NCI-H2227 treated with DMSO at 0.1 percent for 48 hours (cell line): ENCODE measurements at regions not wholly inside any gene's neighbourhood (a gene's known extent, or its start where the extent isn't known, plus 50 kb on each side); places are given as distances from the start of the nearest gene placed in this dataset.
"Not testable (repeated sequence)": the region's sequence is repeated elsewhere in the genome, so short reads cannot be mapped to it uniquely, and the experiment has no call there.

Experiments
- DNase-seq: peaks from one replicate; lab custom pipeline; 2025; lab: John Stamatoyannopoulos, UW

GRCh38 chr4:103867311-103867710 is 147.5 kb upstream of the TACR3 start:
- DNase-seq = no peak

- no peak for DNase-seq
These were observed 133.8 kb upstream of the TACR3 start for GRCh38 chr4:103853627-103854026.

DNA sequence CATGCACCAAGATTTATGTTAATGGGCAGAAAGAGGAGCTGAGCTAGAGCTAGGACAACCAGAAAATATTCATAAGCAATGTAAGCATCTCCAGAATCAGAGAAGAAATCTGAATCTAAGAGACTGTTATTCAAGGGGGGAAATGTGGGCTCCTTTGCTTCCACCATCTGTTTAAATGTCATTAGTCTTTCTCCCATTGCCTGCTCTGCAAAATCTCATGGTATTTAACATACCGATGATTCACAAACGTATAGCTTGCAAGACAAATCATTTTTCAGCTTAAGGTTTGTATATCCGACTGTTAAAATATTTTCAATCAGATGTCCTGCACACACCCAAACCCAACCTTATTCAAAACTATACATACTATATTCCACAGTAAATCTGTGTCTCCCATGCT is 133.4 kb upstream of the TACR3 start:
- no peak for DNase-seq

- no peak for DNase-seq
These were observed 125.3 kb upstream of the TACR3 start for GRCh38 chr4:103845075-103845474.

GRCh38 chr4:103842637-103843239 is 123.0 kb upstream of the TACR3 start:
- no peak for DNase-seq

GRCh38 chr4:103842076-103842475 is 122.3 kb upstream of the TACR3 start:
- DNase-seq = no peak

- DNase-seq = not testable (repeated sequence)
These were observed 90.5 kb upstream of the TACR3 start for GRCh38 chr4:103810308-103810707.

GRCh38 chr4:103802766-103803165 is 83.0 kb upstream of the TACR3 start:
- DNase-seq = no peak

DNA sequence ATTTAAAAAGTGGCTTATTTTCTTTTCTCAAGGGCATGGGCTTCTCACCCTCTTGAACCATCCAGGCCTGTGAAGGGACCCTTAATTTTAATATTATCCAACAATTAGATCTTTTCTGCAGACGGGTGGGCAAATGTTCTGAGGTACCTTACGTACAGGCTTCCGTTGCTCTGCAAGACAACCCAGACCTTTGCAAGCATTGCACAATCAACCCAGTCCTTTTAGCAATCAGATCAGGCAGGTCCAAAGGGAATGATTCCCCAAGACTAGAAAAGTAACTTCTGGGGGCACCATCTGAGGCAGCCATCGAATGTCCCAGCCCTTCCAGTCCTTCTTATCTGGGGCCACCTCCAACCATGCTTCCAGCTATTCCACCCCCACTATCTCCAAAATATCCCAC is 67.3 kb upstream of the TACR3 start:
- DNase-seq = no peak

- no peak for DNase-seq
These were observed 66.8 kb upstream of the TACR3 start for GRCh38 chr4:103786593-103786992.

DNA sequence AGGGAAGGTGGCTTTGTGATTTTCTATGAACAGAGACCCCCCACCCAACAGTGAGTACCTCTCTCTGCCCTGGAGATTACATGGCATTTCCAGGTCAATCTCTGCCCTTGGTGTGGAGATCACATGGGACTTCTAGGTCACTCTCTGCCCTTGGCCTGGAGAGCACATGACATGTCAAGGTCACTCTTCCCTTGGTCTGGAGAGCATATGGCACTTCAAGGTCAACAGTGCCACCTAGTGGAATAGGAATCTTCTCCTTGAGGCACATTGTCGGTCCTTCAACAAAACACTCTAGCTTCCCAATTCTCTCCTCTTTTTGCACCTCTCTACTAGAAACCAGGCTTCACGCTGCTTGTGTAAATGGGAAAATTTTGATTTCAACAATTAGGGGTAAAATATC is 66.2 kb upstream of the TACR3 start:
- no peak for DNase-seq

GRCh38 chr4:103778221-103778620 is 58.4 kb upstream of the TACR3 start:
- DNase-seq = no peak

DNA sequence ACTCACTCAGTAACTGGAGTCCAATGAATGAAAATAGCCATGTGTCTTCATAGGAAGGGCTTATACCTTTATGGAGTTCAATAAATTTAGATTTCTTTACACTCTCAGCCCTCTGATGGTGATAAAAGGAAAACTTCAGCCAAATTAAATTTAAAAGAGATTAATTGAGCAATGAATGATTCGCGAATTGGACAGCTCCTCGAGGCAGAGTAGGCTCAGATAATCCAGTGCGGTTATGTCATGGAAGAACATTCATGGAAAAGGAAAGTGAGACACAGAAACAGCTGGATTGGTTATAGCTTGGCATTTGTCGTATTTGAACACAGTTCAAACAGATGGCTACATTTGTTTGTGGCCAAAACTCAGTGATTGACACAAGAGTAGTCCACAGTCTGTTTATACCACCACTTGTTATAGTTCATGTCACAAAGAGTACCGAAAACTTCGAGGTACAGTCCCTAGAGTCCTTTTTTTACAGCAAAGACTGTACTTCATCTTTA is 54.6 kb upstream of the TACR3 start:
- DNase-seq = no peak

- DNase-seq = no peak
These were observed 54.0 kb upstream of the TACR3 start for GRCh38 chr4:103773691-103774231.
